H1 (cell line): ENCODE measurements at regions not wholly inside any gene's neighbourhood (a gene's known extent, or its start where the extent isn't known, plus 50 kb on each side); places are given as distances from the start of the nearest gene placed in this dataset.

Experiments
- CTCF ChIA-PET: fragments of 300-600 bp; sonication (Branson Sonifier 250); formaldehyde crosslinking; loops from one replicate; lab custom pipeline; 2021; ENCODE audit not compliant: partially characterized antibody; lab: Charles Lee
- POLR2A ChIA-PET: fragments of 300-600 bp; sonication (Branson Sonifier 250); formaldehyde crosslinking; loops from one replicate; lab custom pipeline; 2021; ENCODE audit warnings: inconsistent platforms; ENCODE audit not compliant: partially characterized antibody; lab: Charles Lee
- DNase-seq, 2 experiments: peaks; one replicate each; pipeline versions ENCODE4 v3.0.0 to v3.0.0-alpha.2; 2010 to 2022; ENCODE audit warnings: low spot score in 2 of 2, low read depth in 1 of 2, mixed read lengths in 1 of 2
- FAIRE-seq: peaks from 2 replicates; lab custom pipeline; 2011; peaks lifted over from hg19 to GRCh38; lab: Jason Lieb, UNC
- H2AFZ ChIP-seq: 2 replicates; pipeline ENCODE4 v1.8.1; 2012; ENCODE audit warnings: low read length, inconsistent platforms
- H2AK5ac ChIP-seq: 2 replicates; pipeline ENCODE4 v1.6.1; 2013; ENCODE audit warnings: low read depth, low read length
- H2BK120ac ChIP-seq: replicated peaks from 2 replicates; pipeline ENCODE3; 2013; ENCODE audit warnings: low read depth, low read length, inconsistent platforms
- H2BK12ac ChIP-seq: 2 replicates; pipeline ENCODE4 v1.6.1; 2013; ENCODE audit warnings: low read depth, low read length
- H2BK15ac ChIP-seq: 2 replicates; pipeline ENCODE4 v1.6.1; 2013; ENCODE audit warnings: low read length
- H2BK20ac ChIP-seq: 2 replicates; pipeline ENCODE4 v1.6.1; 2013; ENCODE audit warnings: low read length
- H2BK5ac ChIP-seq: 2 replicates; pipeline ENCODE4 v1.6.1; 2013; ENCODE audit warnings: low read depth, low read length
- H3K14ac ChIP-seq: 2 replicates; pipeline ENCODE4 v1.6.1; 2013; ENCODE audit warnings: inconsistent platforms; ENCODE audit not compliant: insufficient read length
- H3K18ac ChIP-seq: 2 replicates; pipeline ENCODE4 v1.6.1; 2013; ENCODE audit warnings: low read length; ENCODE audit errors: extremely low read depth
- H3K23ac ChIP-seq: 2 replicates; pipeline ENCODE4 v1.6.1; 2013; ENCODE audit warnings: inconsistent platforms; ENCODE audit not compliant: insufficient read length
- H3K23me2 ChIP-seq: 2 replicates; pipeline ENCODE4 v1.6.1; 2013; ENCODE audit warnings: low read depth, low read length
- H3K27ac ChIP-seq: 2 replicates; pipeline ENCODE4 v1.6.1; 2011; ENCODE audit warnings: low read depth, low read length, inconsistent platforms
- H3K27me3 ChIP-seq, 4 experiments: replicated peaks in 1 of 4; 1 replicate in 1 of 4; 2 replicates in 3 of 4; pipeline versions ENCODE4 v1.6.1 to v1.8.1; 2011 to 2013; ENCODE audit warnings: low read length in 3 of 4, mild to moderate bottlenecking in 3 of 4, inconsistent platforms in 2 of 4, mixed read lengths in 2 of 4, moderate library complexity in 1 of 4; ENCODE audit not compliant: control insufficient read depth in 3 of 4, insufficient read depth in 3 of 4; ENCODE audit errors: extremely low read depth in 1 of 4
- H3K36me3 ChIP-seq, 4 experiments: 2 replicates each; pipeline versions ENCODE4 v1.6.1 to v1.8.1; 2011 to 2013; ENCODE audit warnings: mild to moderate bottlenecking in 4 of 4, low read length in 3 of 4, moderate library complexity in 2 of 4, control low read depth in 1 of 4, inconsistent platforms in 1 of 4; ENCODE audit not compliant: insufficient read depth in 4 of 4, control insufficient read depth in 2 of 4
- H3K4ac ChIP-seq: replicated peaks from 2 replicates; pipeline ENCODE3; 2013; ENCODE audit warnings: low read length, low read depth, mixed read lengths, inconsistent platforms; ENCODE audit not compliant: insufficient read length
- H3K4me1 ChIP-seq, 4 experiments: replicated peaks in 1 of 4; 1 replicate in 1 of 4; 2 replicates in 3 of 4; pipeline versions ENCODE4 v1.6.1 to v1.8.1; 2011 to 2013; ENCODE audit warnings: low read length in 3 of 4, inconsistent platforms in 2 of 4, mixed read lengths in 1 of 4; ENCODE audit not compliant: insufficient read depth in 4 of 4, control insufficient read depth in 3 of 4
- H3K4me2 ChIP-seq, 2 experiments: 2 replicates each; pipeline versions ENCODE4 v1.6.1 to v1.8.1; 2011 to 2013; ENCODE audit warnings: low read depth in 2 of 2, low read length in 2 of 2, control low read depth in 1 of 2, inconsistent platforms in 1 of 2, mild to moderate bottlenecking in 1 of 2; ENCODE audit not compliant: insufficient read depth in 1 of 2
- H3K4me3 ChIP-seq, 4 experiments: fragments of 200-600, 300-600 bp in 1 of 4; sonication (generic), shearing (Covaris generic), sonication (Bioruptor Twin) in 1 of 4; 2 replicates each; pipeline versions ENCODE4 v1.5.1 to v1.8.1; 2011 to 2016; ENCODE audit warnings: low read length in 4 of 4, low read depth in 3 of 4, control low read depth in 2 of 4, inconsistent platforms in 2 of 4, mild to moderate bottlenecking in 2 of 4, mixed read lengths in 1 of 4, moderate library complexity in 1 of 4; ENCODE audit not compliant: insufficient read depth in 2 of 4; ENCODE audit errors: extremely low read depth in 1 of 4
- H3K56ac ChIP-seq: replicated peaks from 2 replicates; pipeline ENCODE3; 2013; ENCODE audit warnings: low read depth, mild to moderate bottlenecking, mixed read lengths, low read length, inconsistent platforms; ENCODE audit not compliant: insufficient read length
- H3K79me1 ChIP-seq: 2 replicates; pipeline ENCODE4 v1.6.1; 2013; ENCODE audit warnings: low read depth, low read length, control low read depth
- H3K79me2 ChIP-seq, 2 experiments: 2 replicates each; pipeline versions ENCODE4 v1.6.1 to v1.8.1; 2012 to 2013; ENCODE audit warnings: low read length in 2 of 2, mild to moderate bottlenecking in 2 of 2, inconsistent platforms in 1 of 2; ENCODE audit not compliant: insufficient read depth in 2 of 2, control insufficient read depth in 1 of 2
- H3K9ac ChIP-seq, 4 experiments: replicated peaks in 1 of 4; 1 replicate in 1 of 4; 2 replicates in 3 of 4; pipeline versions ENCODE4 v1.6.1 to v1.8.1; 2011 to 2013; ENCODE audit warnings: low read depth in 3 of 4, low read length in 3 of 4, control low read depth in 2 of 4, mild to moderate bottlenecking in 2 of 4, moderate library complexity in 2 of 4, inconsistent platforms in 1 of 4; ENCODE audit errors: extremely low read depth in 1 of 4
- H3K9me3 ChIP-seq, 2 experiments: 2 replicates each; pipeline versions ENCODE4 v1.6.1 to v1.8.1; 2012 to 2013; ENCODE audit warnings: mild to moderate bottlenecking in 2 of 2, moderate library complexity in 2 of 2, control low read depth in 1 of 2, inconsistent platforms in 1 of 2, low read depth in 1 of 2, low read length in 1 of 2, mixed read lengths in 1 of 2; ENCODE audit not compliant: insufficient read depth in 2 of 2
- H4K20me1 ChIP-seq, 2 experiments: replicated peaks in 1 of 2; 2 replicates each; pipeline versions ENCODE3 to v1.8.1; 2011 to 2013; ENCODE audit warnings: inconsistent platforms in 2 of 2, low read length in 2 of 2, mild to moderate bottlenecking in 1 of 2; ENCODE audit not compliant: insufficient read depth in 2 of 2, control insufficient read depth in 1 of 2
- H4K5ac ChIP-seq: 2 replicates; pipeline ENCODE4 v1.6.1; 2013; ENCODE audit warnings: low read length, low read depth, mixed read lengths, inconsistent platforms; ENCODE audit not compliant: insufficient read length
- H4K8ac ChIP-seq: 2 replicates; pipeline ENCODE4 v1.8.0; 2013; ENCODE audit warnings: mild to moderate bottlenecking, moderate library complexity, low read length, inconsistent platforms; ENCODE audit not compliant: insufficient read depth; ENCODE audit errors: extremely low read depth
- H4K91ac ChIP-seq: replicated peaks from 2 replicates; pipeline ENCODE3; 2013; ENCODE audit warnings: low read length, mixed read lengths, inconsistent platforms; ENCODE audit not compliant: insufficient read length
- CREB1 ChIP-seq: IDR thresholded peaks from 2 replicates; pipeline ENCODE4 v1.6.1; 2012; ENCODE audit warnings: inconsistent platforms
- EP300 ChIP-seq, 2 experiments: IDR thresholded peaks; 1 replicate in 1 of 2; 2 replicates in 1 of 2; pipeline ENCODE4 v1.6.1; 2011 to 2012; ENCODE audit warnings: low read depth in 2 of 2, low read length in 2 of 2, mild to moderate bottlenecking in 2 of 2, borderline replicate concordance in 1 of 2, inconsistent platforms in 1 of 2, moderate library complexity in 1 of 2
- FOSL1 ChIP-seq: IDR thresholded peaks from 2 replicates; pipeline ENCODE4 v1.6.1; 2011; ENCODE audit warnings: mild to moderate bottlenecking, low read depth, low read length, moderate library complexity; ENCODE audit not compliant: insufficient read depth
- HDAC2 ChIP-seq, 2 experiments: fragments of 300-600 bp in 1 of 2; sonication (generic) in 1 of 2; IDR thresholded peaks; 2 replicates each; pipeline ENCODE4 v1.6.1; 2011 to 2012; ENCODE audit warnings: low read depth in 2 of 2, low read length in 2 of 2, mild to moderate bottlenecking in 2 of 2, moderate library complexity in 2 of 2, borderline replicate concordance in 1 of 2, inconsistent platforms in 1 of 2
- KDM1A ChIP-seq: fragments of 200-600, 300-600 bp; sonication (generic); IDR thresholded peaks from 2 replicates; pipeline ENCODE4 v1.7.1; 2016; ENCODE audit warnings: mild to moderate bottlenecking, low read length, borderline replicate concordance
- NANOG ChIP-seq: IDR thresholded peaks from 2 replicates; pipeline ENCODE4 v1.6.1; 2011; ENCODE audit warnings: low read length, low read depth, mild to moderate bottlenecking, inconsistent platforms; ENCODE audit not compliant: insufficient read depth, poor library complexity, severe bottlenecking
- SAP30 ChIP-seq: fragments of 300-600 bp; sonication (generic); IDR thresholded peaks from 2 replicates; pipeline ENCODE4 v1.7.1; 2012; ENCODE audit warnings: low read length, moderate library complexity, mild to moderate bottlenecking, inconsistent platforms; ENCODE audit not compliant: insufficient read depth, insufficient replicate concordance
- SIRT6 ChIP-seq: IDR thresholded peaks from one replicate; pipeline ENCODE4 v1.7.1; 2012; ENCODE audit warnings: low read length, inconsistent platforms
- TAF7 ChIP-seq: optimal IDR thresholded peaks from 2 replicates; pipeline ENCODE3; 2011; ENCODE audit warnings: low read depth, mild to moderate bottlenecking, inconsistent platforms, low read length, moderate library complexity, borderline replicate concordance
- WGBS, 2 experiments: shearing (Covaris generic) in 1 of 2; methylation state at CpG; one replicate each; pipeline versions ENCODE4 v1.1.6 to v1.1.7; 2013 to 2015; ENCODE audit warnings: low lambda C conversion rate in 2 of 2, mixed read lengths in 2 of 2, inconsistent platforms in 1 of 2, low coverage in 1 of 2, missing lambda C conversion rate in 1 of 2; ENCODE audit not compliant: insufficient replicate concordance in 2 of 2, insufficient coverage in 1 of 2, insufficient read length in 1 of 2; ENCODE audit errors: extremely low coverage in 1 of 2, missing lambda C conversion rate in 1 of 2; 5-methylcytosine and 5-hydroxymethylcytosine counted together

DNA sequence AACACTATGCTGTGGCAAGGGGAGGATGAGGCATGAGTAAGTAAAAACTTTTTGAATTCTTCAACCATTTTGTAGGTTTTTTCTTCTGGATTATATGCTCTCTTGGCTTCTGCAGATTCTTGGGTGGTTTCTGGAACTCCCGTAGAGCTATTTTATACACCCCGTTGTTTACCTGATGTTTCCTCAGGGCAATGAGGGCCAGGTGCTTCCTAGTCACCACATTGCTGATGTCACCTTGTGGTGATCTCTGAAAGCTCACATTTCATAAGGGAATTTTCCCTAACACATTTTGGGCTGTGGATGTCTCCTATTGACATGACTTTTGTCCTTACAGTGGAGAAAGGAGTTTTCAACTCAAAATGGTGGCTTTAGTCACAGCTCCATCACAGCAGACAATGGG is 356.6 kb downstream of the PLA2G4A start:
- Histone ChIP-seq H2BK5ac (no peak overlapping the region), H2AK5ac (no peak overlapping the region), H3K36me3 (no peaks in the 10 kb centered on the region), H4K8ac (no peak overlapping the region), H2BK12ac (no peak overlapping the region), H2BK120ac (no peak overlapping the region), H3K4me3 (no peak overlapping the region), H3K9ac (no peak overlapping the region), H3K23me2 (no peaks in the 10 kb centered on the region), H3K18ac (no peak overlapping the region), H3K27ac (no peak overlapping the region), H3K14ac (no peak overlapping the region), H2BK15ac (no peak overlapping the region), H3K9me3 (no peaks in the 10 kb centered on the region), H4K20me1 (no peaks in the 10 kb centered on the region), H3K79me2 (no peaks in the 10 kb centered on the region), H4K91ac (no peak overlapping the region), H3K4me1 (no peaks in the 10 kb centered on the region), H3K4me2 (no peak overlapping the region), H3K79me1 (no peaks in the 10 kb centered on the region), H2BK20ac (no peak overlapping the region), H3K56ac (no peak overlapping the region), H3K4ac (no peak overlapping the region), H3K23ac (no peak overlapping the region), H4K5ac (no peak overlapping the region), H2AFZ (peak overlapping the region; percentile 50; the same call in 1 of the 2 replicates), H3K27me3 (no peaks in the 10 kb centered on the region)
- ChIA-PET POLR2A (interaction anchor here (0.6 kb wide), 1 partner anchor 39 kb away, joined by 3 read pairs; no protein-coding TSS in a partner anchor), CTCF (interaction anchor here (0.7 kb wide), 1 partner anchor 16 kb away, joined by 3 read pairs; no protein-coding TSS in a partner anchor)
- WGBS, 2 experiments = 86% methylated on average over 2 of the region's 2 CpGs; no CpG with 5 or more reads in 1 of the 2 experiments
- FAIRE-seq (no peak), DNase-seq (no peak)
- TF ChIP-seq FOSL1 (no peak), TAF7 (no peak), NANOG (no peak), SAP30 (no peak), KDM1A (no peak), CREB1 (no peak), HDAC2 (IDR thresholded peaks at IDR 0.05; ENCODE audit: borderline replicate concordance in 1 of 2, low read depth in 2 of 2, low read length in 2 of 2) (no peak), EP300 (IDR thresholded peaks at IDR 0.05; ENCODE audit: borderline replicate concordance in 1 of 2, low read depth in 2 of 2, low read length in 2 of 2) (no peak), SIRT6 (no peak)
